PC-3 (cell line): ENCODE measurements at regions not wholly inside any gene's neighbourhood (a gene's known extent, or its start where the extent isn't known, plus 50 kb on each side); places are given as distances from the start of the nearest gene placed in this dataset.

Source experiments
- ATAC-seq: fragments of 200-7000 bp; cut with Tn5 transposase; 2 replicates; pipeline ENCODE4 v1.9.1; 2020; ENCODE audit warnings: mild to moderate bottlenecking, moderate library complexity
- BruUV-seq: library from RNA; stranded (reverse); fragments of 400-500 nt; replicated peaks from 2 replicates; lab custom pipeline; 2021; lab: Mats Ljungman, UMichigan
- CTCF ChIA-PET: fragments of 300-600 bp; sonication (Branson Sonifier 250); formaldehyde crosslinking; loops from one replicate; lab custom pipeline; 2022; ENCODE audit warnings: antibody characterized with exemption; lab: Charles Lee
- POLR2A ChIA-PET: fragments of 300-600 bp; sonication (Branson Sonifier 250); formaldehyde crosslinking; loops from one replicate; lab custom pipeline; 2022; ENCODE audit warnings: antibody characterized with exemption; ENCODE audit not compliant: unreplicated experiment; lab: Charles Lee
- DNase-seq: peaks from one replicate; pipeline ENCODE4 v3.0.0-alpha.2; 2015
- H2AFZ ChIP-seq: fragments of 300-600 bp; sonication (generic); 2 replicates; pipeline ENCODE4 v1.6.0; 2016; ENCODE audit warnings: antibody characterized with exemption, low read length
- H3F3A ChIP-seq: fragments of 300-600 bp; sonication (generic); one replicate; pipeline ENCODE4 v1.6.0; 2017; ENCODE audit warnings: antibody characterized with exemption, low read length, control low read depth, mild to moderate bottlenecking; ENCODE audit not compliant: unreplicated experiment
- H3K27ac ChIP-seq: fragments of 300-600 bp; sonication (generic); 2 replicates; pipeline ENCODE4 v1.5.1; 2016; ENCODE audit warnings: mild to moderate bottlenecking, low read length
- H3K27me3 ChIP-seq: fragments of 300-600 bp; sonication (generic); 2 replicates; pipeline ENCODE4 v1.6.1; 2016; ENCODE audit warnings: low read length, mixed read lengths
- H3K36me3 ChIP-seq: fragments of 300-600 bp; sonication (generic); 2 replicates; pipeline ENCODE4 v1.6.1; 2016; ENCODE audit warnings: low read depth, mixed run types, low read length, mixed read lengths
- H3K4me1 ChIP-seq: fragments of 300-600 bp; sonication (generic); 2 replicates; pipeline ENCODE4 v1.5.1; 2016; ENCODE audit warnings: low read length; ENCODE audit not compliant: insufficient read depth
- H3K4me2 ChIP-seq: fragments of 300-600 bp; sonication (generic); 2 replicates; pipeline ENCODE4 v1.6.0; 2016; ENCODE audit warnings: low read length
- H3K4me3 ChIP-seq: fragments of 300-600 bp; sonication (generic); 2 replicates; pipeline ENCODE4 v1.5.1; 2016; ENCODE audit warnings: mild to moderate bottlenecking, low read length, mixed read lengths
- H3K79me2 ChIP-seq: fragments of 300-600 bp; sonication (generic); 2 replicates; pipeline ENCODE4 v1.6.1; 2017; ENCODE audit warnings: low read length, mixed read lengths
- H3K9ac ChIP-seq: fragments of 300-600 bp; sonication (generic); 2 replicates; pipeline ENCODE4 v1.6.0; 2016; ENCODE audit warnings: mild to moderate bottlenecking, low read length
- H3K9me2 ChIP-seq: fragments of 300-600 bp; sonication (generic); replicated peaks from 2 replicates; pipeline ENCODE4 v1.6.1; 2016; ENCODE audit warnings: mixed run types, low read length, mixed read lengths
- H3K9me3 ChIP-seq: fragments of 300-600 bp; sonication (generic); 2 replicates; pipeline ENCODE4 v1.6.1; 2016; ENCODE audit warnings: low read length, mixed read lengths
- H4K20me1 ChIP-seq: fragments of 300-600 bp; sonication (generic); 2 replicates; pipeline ENCODE4 v1.6.1; 2016; ENCODE audit warnings: low read length, mixed read lengths
- EZH2 ChIP-seq: fragments of 300-600 bp; sonication (generic); IDR thresholded peaks from one replicate; pipeline ENCODE4 v1.6.1; 2017; ENCODE audit warnings: antibody characterized with exemption, mild to moderate bottlenecking, low read length; ENCODE audit not compliant: unreplicated experiment
- EZH2phosphoT487 ChIP-seq: fragments of 300-600 bp; sonication (generic); IDR thresholded peaks from 2 replicates; pipeline ENCODE4 v1.6.1; 2018; ENCODE audit warnings: mild to moderate bottlenecking, antibody characterized with exemption, low read length, borderline replicate concordance
- intact Hi-C: fragments of 100-400 bp; cut with micrococcal nuclease; formaldehyde crosslinking; loops from 2 replicates; pipeline ENCODE4 v1.9.0; 2023
- TF ChIP-seq, protein P1 (sequence below): fragments of 300-600 bp; sonication (generic); conservative IDR thresholded peaks from 2 replicates; pipeline ENCODE4 v1.5.1; 2017; ENCODE audit warnings: antibody characterized with exemption, low read depth, mild to moderate bottlenecking, low read length

DNA sequence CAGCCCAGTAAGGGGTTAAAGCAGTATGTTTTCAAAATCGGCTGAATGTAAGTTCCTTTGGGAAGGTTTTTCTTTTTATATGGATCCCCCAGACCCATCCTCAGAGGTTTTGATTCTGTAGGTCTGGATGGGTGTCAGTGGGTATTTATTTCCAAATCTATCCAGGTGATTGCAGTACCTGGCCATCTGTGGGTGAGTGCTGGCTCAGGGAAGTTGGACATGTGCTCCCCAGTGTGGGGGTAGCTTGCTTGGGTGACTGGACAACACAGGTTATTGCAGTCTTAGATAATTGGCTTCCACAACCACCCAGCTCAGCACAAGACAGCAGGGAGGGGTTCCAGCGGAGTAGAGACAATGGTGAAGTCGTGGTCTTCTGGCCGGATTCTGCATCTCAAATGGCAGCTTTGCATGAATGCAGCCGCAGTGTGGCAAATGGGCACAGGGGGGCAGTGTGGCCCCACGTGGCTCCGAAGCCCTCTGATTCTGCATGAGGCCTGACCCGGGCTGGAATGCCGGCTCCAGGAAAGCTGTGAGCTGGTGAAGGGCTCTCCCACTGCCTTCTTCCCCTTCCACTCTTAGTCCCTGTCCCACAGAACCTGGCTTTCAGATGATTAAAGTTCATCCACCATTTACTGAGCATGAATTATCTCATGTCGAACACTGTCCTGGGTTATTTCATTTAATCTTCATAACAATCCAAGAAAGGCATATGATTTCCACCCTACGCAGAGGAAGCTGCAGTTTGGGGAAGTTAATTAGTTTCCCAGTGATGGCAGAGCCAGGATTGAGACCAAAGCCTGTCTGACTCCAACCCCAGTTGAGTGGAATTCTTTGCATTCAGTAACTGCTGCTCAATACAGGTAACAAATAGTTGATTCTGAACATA, 64.5 kb upstream of the SYPL1 start:
- Histone ChIP-seq H3K27ac (no peak overlapping the region), H3K36me3 (no peaks in the 10 kb centered on the region), H3K4me2 (peak overlapping the region; percentile 44), H3F3A (no peaks in the 10 kb centered on the region), H3K27me3 (no peaks in the 10 kb centered on the region), H3K9me2 (no peaks in the 10 kb centered on the region), H3K9ac (no peak overlapping the region), H4K20me1 (no peaks in the 10 kb centered on the region), H3K9me3 (no peaks in the 10 kb centered on the region), H3K79me2 (no peaks in the 10 kb centered on the region), H2AFZ (peak overlapping the region; percentile 54), H3K4me1 (peaks cover 20% of the 10 kb centered on the region), H3K4me3 (no peak overlapping the region)
- ATAC-seq (peak; percentile 63), DNase-seq (peak; percentile 93)
- TF ChIP-seq EZH2 = no peak
- no peak for TF ChIP-seq EZH2phosphoT487
- TF ChIP-seq, protein P1, sequence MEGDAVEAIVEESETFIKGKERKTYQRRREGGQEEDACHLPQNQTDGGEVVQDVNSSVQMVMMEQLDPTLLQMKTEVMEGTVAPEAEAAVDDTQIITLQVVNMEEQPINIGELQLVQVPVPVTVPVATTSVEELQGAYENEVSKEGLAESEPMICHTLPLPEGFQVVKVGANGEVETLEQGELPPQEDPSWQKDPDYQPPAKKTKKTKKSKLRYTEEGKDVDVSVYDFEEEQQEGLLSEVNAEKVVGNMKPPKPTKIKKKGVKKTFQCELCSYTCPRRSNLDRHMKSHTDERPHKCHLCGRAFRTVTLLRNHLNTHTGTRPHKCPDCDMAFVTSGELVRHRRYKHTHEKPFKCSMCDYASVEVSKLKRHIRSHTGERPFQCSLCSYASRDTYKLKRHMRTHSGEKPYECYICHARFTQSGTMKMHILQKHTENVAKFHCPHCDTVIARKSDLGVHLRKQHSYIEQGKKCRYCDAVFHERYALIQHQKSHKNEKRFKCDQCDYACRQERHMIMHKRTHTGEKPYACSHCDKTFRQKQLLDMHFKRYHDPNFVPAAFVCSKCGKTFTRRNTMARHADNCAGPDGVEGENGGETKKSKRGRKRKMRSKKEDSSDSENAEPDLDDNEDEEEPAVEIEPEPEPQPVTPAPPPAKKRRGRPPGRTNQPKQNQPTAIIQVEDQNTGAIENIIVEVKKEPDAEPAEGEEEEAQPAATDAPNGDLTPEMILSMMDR = peak; percentile 99
- CTCF ChIA-PET = interaction anchor here (0.6 to 4.6 kb wide), 18 partner anchors 11 to 657 kb away, joined by 3 to 117 read pairs (median 4); partner anchors contain the start of genes CCDC71L and NAMPT
- POLR2A ChIA-PET = interaction anchor here (0.6 to 1.0 kb wide), 4 partner anchors 101 to 538 kb away, joined by 3 to 7 read pairs (median 4); partner anchors contain the start of gene NAMPT
- intact Hi-C loops = loop anchor here (1.0 to 10.0 kb wide), 8 partner anchors 86 to 968 kb away; partner anchors contain the start of gene RINT1
- BruUV-seq = no TSS peak

DNA sequence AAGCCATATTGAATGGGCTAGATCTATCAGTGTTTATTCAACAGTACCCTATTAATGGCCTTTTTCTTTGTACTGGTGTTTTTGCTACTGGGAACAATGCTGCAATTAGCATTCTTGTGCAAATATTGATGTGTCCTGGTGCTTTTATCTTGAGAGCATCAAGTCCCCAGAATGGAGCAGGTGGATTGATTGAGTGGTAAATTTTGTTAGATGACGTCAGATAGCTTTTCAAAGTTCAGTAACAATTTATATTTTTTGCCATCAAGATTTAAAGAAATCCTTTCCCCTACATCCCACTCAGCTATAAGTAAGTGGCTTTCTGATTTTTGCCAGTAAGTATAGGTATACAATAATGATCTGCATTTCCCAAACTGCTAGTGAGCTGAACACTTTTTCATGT, 63.4 kb upstream of the SYPL1 start:
- Histone ChIP-seq H3F3A (no peaks in the 10 kb centered on the region), H3K4me2 (no peak overlapping the region), H3K9me3 (no peaks in the 10 kb centered on the region), H3K4me1 (peaks cover 20% of the 10 kb centered on the region), H4K20me1 (no peaks in the 10 kb centered on the region), H3K27ac (no peak overlapping the region), H3K27me3 (no peaks in the 10 kb centered on the region), H2AFZ (no peak overlapping the region), H3K9ac (no peak overlapping the region), H3K9me2 (no peaks in the 10 kb centered on the region), H3K36me3 (no peaks in the 10 kb centered on the region), H3K79me2 (no peaks in the 10 kb centered on the region), H3K4me3 (no peak overlapping the region)
- DNase-seq (no peak), ATAC-seq (no peak)
- intact Hi-C loops = loop anchor here (5.0 to 10.0 kb wide), 5 partner anchors 87 to 969 kb away; partner anchors contain the start of gene RINT1
- BruUV-seq = no TSS peak
- ChIA-PET POLR2A (no interaction called here), CTCF (interaction anchor here (0.6 kb wide), 2 partner anchors 287 to 288 kb away, joined by 3 to 4 read pairs; no protein-coding TSS in a partner anchor)
- TF ChIP-seq EZH2phosphoT487 (no peak), EZH2 (no peak)
- TF ChIP-seq, protein P1 = no peak
